ENCODE measurements at regions not wholly inside any gene's neighbourhood (a gene's known extent, or its start where the extent isn't known, plus 50 kb on each side); places are given as distances from the start of the nearest gene placed in this dataset.

- TF ChIP-seq CTCF (IDR thresholded peaks at IDR 0.05), result no peak
- TF ChIP-seq POLR2A (IDR thresholded peaks at IDR 0.05), result no peak
These were observed 128.5 kb upstream of the VLDLR start for GRCh38 chr9:2493109-2493508.
